Fibroblast of the aortic adventitia (primary cell): ENCODE measurements at regions not wholly inside any gene's neighbourhood (a gene's known extent, or its start where the extent isn't known, plus 50 kb on each side); places are given as distances from the start of the nearest gene placed in this dataset. TPM values are rescaled to one million over a fixed set of nuclear protein-coding genes. Genes with fewer than 3 reads are reported as not detected.

Source experiments
- DNase-seq: peaks from one replicate; pipeline ENCODE4 v3.0.0-alpha.2; 2010; ENCODE audit warnings: low read depth
- H3K4me3 ChIP-seq: 2 replicates; pipeline ENCODE4 v1.5.1; 2011; ENCODE audit warnings: low read depth, mild to moderate bottlenecking, control low read depth, low read length, moderate library complexity
- CTCF ChIP-seq: IDR thresholded peaks from 2 replicates; pipeline ENCODE4 v1.5.1; 2011; ENCODE audit warnings: mild to moderate bottlenecking, low read length, control low read depth, inconsistent platforms; ENCODE audit not compliant: insufficient read depth
- small RNA-seq: library from RNA; depleted of rRNA; stranded (forward); fragments of <200 nt; gene quantifications from one replicate; pipeline ENCODE3, GENCODE V24; 2012

- no peak overlapping the region for H3K4me3 ChIP-seq
- no peak for TF ChIP-seq CTCF
- DNase-seq, result no peak
These were observed 56.8 kb upstream of the TPM1 start for GRCh38 chr15:62985768-62986167.

GRCh38 chr15:62986948-62987347 is 55.6 kb upstream of the TPM1 start:
- no peak overlapping the region for H3K4me3 ChIP-seq
- no peak for DNase-seq
- TF ChIP-seq CTCF, result no peak

DNA sequence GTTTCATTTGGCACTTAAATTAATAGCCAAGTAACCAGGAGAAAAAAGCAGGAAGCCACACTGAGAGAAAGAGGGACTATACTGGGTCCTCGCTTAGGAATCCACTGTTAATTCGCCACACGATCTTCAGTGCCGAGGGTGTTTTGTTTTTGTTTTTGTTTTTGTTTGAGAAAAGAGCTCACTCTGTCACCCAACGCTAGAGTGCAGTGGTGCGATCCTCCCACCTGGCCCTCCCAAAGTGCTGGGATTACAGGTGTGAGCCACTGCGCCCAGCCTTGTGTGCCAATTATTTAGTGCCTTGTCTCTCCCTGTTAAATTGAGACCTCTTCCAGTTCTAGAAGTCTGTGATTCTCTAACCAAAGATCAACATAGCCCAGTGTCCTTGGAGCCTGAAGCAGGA is 53.8 kb upstream of the TPM1 start:
- no peak for DNase-seq
- TF ChIP-seq CTCF, result no peak
- H3K4me3 ChIP-seq, result no peak overlapping the region

- no peak for TF ChIP-seq CTCF
- peak; percentile 58 for DNase-seq
- no peak overlapping the region for H3K4me3 ChIP-seq
These were observed 53.0 kb upstream of the TPM1 start for GRCh38 chr15:62989366-62990055.

DNA sequence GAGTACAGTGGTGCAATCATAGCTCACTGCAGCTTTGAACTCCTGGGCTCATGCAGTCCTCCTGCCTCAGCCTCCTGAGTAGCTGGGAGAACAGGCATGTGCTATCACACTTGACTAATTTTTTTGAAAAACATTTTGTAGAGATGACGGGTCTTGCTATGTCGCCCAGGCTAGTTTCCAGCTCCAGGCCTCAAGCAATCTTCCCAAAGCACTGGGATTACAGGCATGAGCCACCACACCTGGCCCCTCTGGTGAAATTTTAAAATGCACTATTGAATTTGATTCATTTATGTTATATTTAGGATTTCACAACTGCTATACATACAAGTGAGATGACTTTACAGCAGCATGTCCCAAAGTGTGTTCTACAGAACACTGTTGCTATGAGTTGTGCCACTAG is 50.8 kb upstream of the TPM1 start:
- no peak for DNase-seq
- no peak overlapping the region for H3K4me3 ChIP-seq
- no peak for TF ChIP-seq CTCF

DNA sequence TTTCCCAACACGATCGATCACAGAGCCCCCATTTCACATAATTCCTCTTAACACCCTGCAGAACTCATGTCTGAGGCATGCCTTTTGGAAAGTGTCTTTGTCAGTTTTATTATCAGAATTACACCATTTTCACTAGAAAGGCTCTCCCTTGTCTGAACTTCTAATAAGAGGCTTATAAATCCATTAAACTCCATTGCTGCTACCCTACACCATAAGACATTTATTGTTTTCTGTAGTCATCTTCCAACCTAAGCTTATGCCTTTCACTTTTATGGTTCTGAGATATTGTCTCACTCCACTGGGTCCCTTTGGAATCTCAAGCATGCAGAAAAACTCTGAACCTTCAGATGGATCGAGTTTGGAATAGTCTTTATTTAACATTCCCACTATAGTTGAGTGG is 50.2 kb upstream of the TPM1 start:
- TF ChIP-seq CTCF, result no peak
- DNase-seq, result no peak
- H3K4me3 ChIP-seq, result no peak overlapping the region

Small RNA genes in the stretch of these regions (small RNA-seq; reads per million reads assigned to genes)
- gene MIR190A (92.4 reads per million, percentile 98 among the genes with 10 or more reads in this experiment), gene MIR6085 (not detected), gene MIR8067 (not detected), gene RF00017 (not detected)
